ENCODE measurements at regions not wholly inside any gene's neighbourhood (a gene's known extent, or its start where the extent isn't known, plus 50 kb on each side); places are given as distances from the start of the nearest gene placed in this dataset.

DNA sequence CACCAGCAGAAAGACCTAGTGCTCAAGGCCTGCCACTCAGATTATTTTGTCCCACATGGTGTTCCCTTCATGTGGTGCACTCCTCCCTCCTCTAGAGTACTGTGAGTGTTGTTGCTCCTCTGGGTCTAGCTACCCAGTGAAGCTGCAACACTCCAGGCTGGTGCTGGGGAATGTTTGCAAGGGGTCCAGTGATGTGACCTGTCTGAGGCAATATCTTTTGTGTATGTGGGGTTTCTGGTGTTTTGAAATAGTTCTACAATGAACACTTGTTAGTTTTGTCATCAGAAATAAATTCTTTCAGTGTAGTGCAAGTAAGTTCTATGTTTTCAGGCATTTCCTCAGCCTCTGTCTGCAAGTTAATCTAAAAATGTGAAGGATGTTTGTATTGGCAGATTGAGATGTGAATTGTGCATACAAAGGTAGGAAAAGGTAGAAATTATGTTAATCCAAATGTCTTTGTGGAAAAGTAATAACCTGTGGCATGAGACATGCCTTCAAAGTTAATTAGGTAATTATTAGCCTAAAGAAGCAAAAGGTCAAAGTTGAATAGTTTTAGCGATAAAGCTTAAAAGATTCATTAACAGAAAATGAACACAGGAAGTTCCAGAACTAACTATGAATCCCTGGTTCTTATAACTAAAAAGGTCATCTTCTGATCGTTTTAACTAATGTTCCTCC is 616.8 kb downstream of the LTN1 start:
- H3K9me1 ChIP-seq (ENCODE audit: control insufficient read depth, extremely low read depth, insufficient read depth, low read length) = no peaks in the 10 kb centered on the region
- H3K9me3 ChIP-seq (ENCODE audit: control insufficient read depth, low read depth, low read length) = no peaks in the 10 kb centered on the region
- FAIRE-seq (no peak), DNase-seq (ENCODE audit: low read depth, low spot score) (no peak)
- no peak overlapping the region for H2AFZ ChIP-seq (ENCODE audit: control insufficient read depth, low read length)
- H3K36me3 ChIP-seq (ENCODE audit: control insufficient read depth in 2 of 2, extremely low read depth in 1 of 2, insufficient read depth in 2 of 2, low read length in 2 of 2) = no peaks in the 10 kb centered on the region
- H3K27ac ChIP-seq (ENCODE audit: control insufficient read depth, insufficient read depth, low read length) = no peak overlapping the region
- H3K27me3 ChIP-seq (ENCODE audit: control insufficient read depth, extremely low read depth, insufficient read depth, low read length) = no peaks in the 10 kb centered on the region
- no peak for TF ChIP-seq EZH2 (IDR thresholded peaks at IDR 0.05; ENCODE audit: low read length)
- TF ChIP-seq, protein P1, sequence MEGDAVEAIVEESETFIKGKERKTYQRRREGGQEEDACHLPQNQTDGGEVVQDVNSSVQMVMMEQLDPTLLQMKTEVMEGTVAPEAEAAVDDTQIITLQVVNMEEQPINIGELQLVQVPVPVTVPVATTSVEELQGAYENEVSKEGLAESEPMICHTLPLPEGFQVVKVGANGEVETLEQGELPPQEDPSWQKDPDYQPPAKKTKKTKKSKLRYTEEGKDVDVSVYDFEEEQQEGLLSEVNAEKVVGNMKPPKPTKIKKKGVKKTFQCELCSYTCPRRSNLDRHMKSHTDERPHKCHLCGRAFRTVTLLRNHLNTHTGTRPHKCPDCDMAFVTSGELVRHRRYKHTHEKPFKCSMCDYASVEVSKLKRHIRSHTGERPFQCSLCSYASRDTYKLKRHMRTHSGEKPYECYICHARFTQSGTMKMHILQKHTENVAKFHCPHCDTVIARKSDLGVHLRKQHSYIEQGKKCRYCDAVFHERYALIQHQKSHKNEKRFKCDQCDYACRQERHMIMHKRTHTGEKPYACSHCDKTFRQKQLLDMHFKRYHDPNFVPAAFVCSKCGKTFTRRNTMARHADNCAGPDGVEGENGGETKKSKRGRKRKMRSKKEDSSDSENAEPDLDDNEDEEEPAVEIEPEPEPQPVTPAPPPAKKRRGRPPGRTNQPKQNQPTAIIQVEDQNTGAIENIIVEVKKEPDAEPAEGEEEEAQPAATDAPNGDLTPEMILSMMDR (optimal IDR thresholded peaks at IDR 0.05 in 1 of 3, IDR thresholded peaks at IDR 0.05 in 1 of 3, conservative IDR thresholded peaks at IDR 0.05 in 1 of 3; ENCODE audit: extremely low read depth in 1 of 3, insufficient read depth in 2 of 3, low read length in 3 of 3) = no peak
- H4K20me1 ChIP-seq (ENCODE audit: control insufficient read depth, extremely low read depth, insufficient read depth, low read length) = no peaks in the 10 kb centered on the region
- H3K9ac ChIP-seq (ENCODE audit: control insufficient read depth, extremely low read depth, insufficient read depth, low read length) = no peak overlapping the region
- H3K79me2 ChIP-seq (ENCODE audit: control insufficient read depth, insufficient read depth, low read length) = no peaks in the 10 kb centered on the region
- dilution Hi-C loops (cut with MboI; ENCODE audit: extremely low pct_ligation_motif_present, low sequenced_read_pairs) = no loop called here
- H3K4me2 ChIP-seq (ENCODE audit: control insufficient read depth, extremely low read depth, insufficient read depth, low read depth, low read length) = no peak overlapping the region
- no peaks in the 10 kb centered on the region for H3K4me1 ChIP-seq (ENCODE audit: control insufficient read depth, extremely low read depth, insufficient read depth, low read length)
- no peak overlapping the region for H3K4me3 ChIP-seq (ENCODE audit: control insufficient read depth in 2 of 3, extremely low read depth in 1 of 3, insufficient read depth in 2 of 3, low read depth in 1 of 3, low read length in 3 of 3)

DNA sequence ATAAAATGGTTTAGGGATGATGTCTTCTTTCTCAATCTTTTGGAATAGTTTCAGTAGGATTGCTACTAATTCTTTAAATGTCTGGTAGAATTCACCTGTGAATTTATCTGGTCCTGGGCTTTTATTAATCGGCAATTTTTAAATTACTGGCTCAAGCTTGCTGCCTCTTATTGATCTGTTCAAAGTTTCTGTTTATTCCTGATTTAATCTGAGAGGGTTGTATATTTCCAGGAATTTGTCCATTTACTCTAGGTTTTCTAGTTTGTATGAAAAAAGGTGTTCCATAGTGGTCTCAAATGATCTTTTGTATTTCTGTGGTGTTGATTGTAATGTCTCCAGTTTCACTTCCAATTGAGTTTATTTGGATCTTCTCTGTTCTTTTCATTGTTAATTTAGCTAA is 617.8 kb downstream of the LTN1 start:
- Histone ChIP-seq H3K27me3 (ENCODE audit: control insufficient read depth, extremely low read depth, insufficient read depth, low read length) (no peaks in the 10 kb centered on the region), H4K20me1 (ENCODE audit: control insufficient read depth, extremely low read depth, insufficient read depth, low read length) (no peaks in the 10 kb centered on the region), H3K79me2 (ENCODE audit: control insufficient read depth, insufficient read depth, low read length) (no peaks in the 10 kb centered on the region), H3K36me3 (ENCODE audit: control insufficient read depth in 2 of 2, extremely low read depth in 1 of 2, insufficient read depth in 2 of 2, low read length in 2 of 2) (no peaks in the 10 kb centered on the region), H3K9ac (ENCODE audit: control insufficient read depth, extremely low read depth, insufficient read depth, low read length) (no peak overlapping the region), H3K4me1 (ENCODE audit: control insufficient read depth, extremely low read depth, insufficient read depth, low read length) (no peaks in the 10 kb centered on the region), H3K9me3 (ENCODE audit: control insufficient read depth, low read depth, low read length) (no peaks in the 10 kb centered on the region), H3K27ac (ENCODE audit: control insufficient read depth, insufficient read depth, low read length) (no peak overlapping the region), H2AFZ (ENCODE audit: control insufficient read depth, low read length) (no peak overlapping the region), H3K4me3 (ENCODE audit: control insufficient read depth in 2 of 3, extremely low read depth in 1 of 3, insufficient read depth in 2 of 3, low read depth in 1 of 3, low read length in 3 of 3) (no peak overlapping the region), H3K4me2 (ENCODE audit: control insufficient read depth, extremely low read depth, insufficient read depth, low read depth, low read length) (no peak overlapping the region), H3K9me1 (ENCODE audit: control insufficient read depth, extremely low read depth, insufficient read depth, low read length) (no peaks in the 10 kb centered on the region)
- DNase-seq (ENCODE audit: low read depth, low spot score) (no peak), FAIRE-seq (no peak)
- dilution Hi-C loops (cut with MboI; ENCODE audit: extremely low pct_ligation_motif_present, low sequenced_read_pairs) = no loop called here
- TF ChIP-seq, protein P1 (optimal IDR thresholded peaks at IDR 0.05 in 1 of 3, IDR thresholded peaks at IDR 0.05 in 1 of 3, conservative IDR thresholded peaks at IDR 0.05 in 1 of 3; ENCODE audit: extremely low read depth in 1 of 3, insufficient read depth in 2 of 3, low read length in 3 of 3) = no peak
- no peak for TF ChIP-seq EZH2 (IDR thresholded peaks at IDR 0.05; ENCODE audit: low read length)
